Stimulated activated CD4-positive, alpha-beta T cell treated with anti-CD3 and anti-CD28 coated beads, Interleukin-2, amount 100 ng/mL, for 4 hours (primary cell): ENCODE measurements at regions not wholly inside any gene's neighbourhood (a gene's known extent, or its start where the extent isn't known, plus 50 kb on each side); places are given as distances from the start of the nearest gene placed in this dataset.

Experiments
- DNase-seq: peaks from one replicate; pipeline ENCODE4 v3.0.0-alpha.2; 2020; ENCODE audit warnings: low read depth

DNA sequence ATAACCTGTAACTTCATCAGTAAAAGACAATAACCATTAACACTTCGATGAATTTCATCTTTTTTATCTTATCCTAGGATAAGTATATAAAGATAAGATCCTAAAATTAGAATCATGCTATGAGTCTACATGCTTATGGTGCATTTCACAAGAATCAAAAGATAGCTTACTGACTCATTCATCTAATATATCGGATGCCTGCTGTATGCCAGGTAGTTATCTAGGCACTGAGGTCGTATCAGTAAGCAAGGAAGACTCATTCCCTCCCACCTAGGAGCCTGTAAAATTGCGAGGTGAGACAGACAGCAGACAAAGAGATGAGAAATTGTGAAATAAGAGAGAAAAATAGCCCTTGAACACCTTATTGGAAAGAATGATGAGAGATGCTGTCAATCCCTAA, 240.6 kb upstream of the ADAMTSL1 start:
- no peak for DNase-seq

DNA sequence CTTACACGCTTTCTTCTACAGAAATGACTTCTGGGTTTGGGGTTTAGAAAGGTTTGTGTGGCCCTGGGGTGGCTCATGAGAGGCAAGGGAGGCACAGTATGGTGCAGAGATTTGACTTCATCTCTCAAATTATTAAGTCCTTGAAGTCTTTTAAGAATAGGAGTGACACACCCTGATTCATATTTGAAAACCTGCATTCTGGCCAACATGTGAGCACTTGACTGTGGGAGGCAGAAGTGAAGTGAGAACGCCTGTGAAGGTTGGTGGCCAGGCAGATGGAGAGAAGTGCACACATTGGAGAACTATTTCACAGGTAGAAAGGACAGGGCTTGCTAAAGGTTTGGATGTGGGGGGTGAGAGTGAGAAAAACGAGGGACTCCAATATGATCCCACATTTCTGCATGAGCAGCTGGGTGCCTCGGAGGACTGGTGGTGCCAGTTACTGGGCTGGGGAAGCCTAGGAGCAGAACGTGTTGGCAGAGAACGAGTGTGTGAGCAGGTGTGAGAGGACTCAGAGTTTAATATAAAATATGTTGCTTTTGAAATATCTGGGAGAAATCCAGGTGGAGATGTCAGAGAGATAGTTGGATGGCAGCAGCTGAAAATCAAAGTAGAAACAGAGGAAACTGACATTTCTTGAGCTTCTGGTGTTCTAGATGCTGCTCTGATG, 240.0 kb upstream of the ADAMTSL1 start:
- DNase-seq = no peak

GRCh38 chr9:18235181-18235908, 238.6 kb upstream of the ADAMTSL1 start:
- DNase-seq = no peak

DNA sequence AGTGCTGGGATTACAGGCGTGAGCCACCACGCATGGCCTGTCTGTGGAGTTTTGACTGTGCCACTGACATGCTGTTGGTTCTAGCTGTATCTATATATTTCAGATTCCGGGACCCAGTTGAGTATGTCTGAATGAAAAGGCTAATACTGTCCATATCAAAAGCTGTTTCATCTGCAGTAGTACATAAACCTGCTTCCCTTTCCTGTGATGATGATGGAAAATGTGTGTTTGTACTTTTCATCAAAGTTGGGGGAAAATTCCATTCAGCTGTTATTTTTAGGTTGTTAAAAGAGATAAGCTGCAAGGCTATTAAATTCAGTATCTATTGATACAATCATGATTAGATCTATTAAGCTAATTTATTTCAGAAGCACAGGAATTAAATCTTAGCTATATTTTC, 237.6 kb upstream of the ADAMTSL1 start:
- DNase-seq = no peak

DNA sequence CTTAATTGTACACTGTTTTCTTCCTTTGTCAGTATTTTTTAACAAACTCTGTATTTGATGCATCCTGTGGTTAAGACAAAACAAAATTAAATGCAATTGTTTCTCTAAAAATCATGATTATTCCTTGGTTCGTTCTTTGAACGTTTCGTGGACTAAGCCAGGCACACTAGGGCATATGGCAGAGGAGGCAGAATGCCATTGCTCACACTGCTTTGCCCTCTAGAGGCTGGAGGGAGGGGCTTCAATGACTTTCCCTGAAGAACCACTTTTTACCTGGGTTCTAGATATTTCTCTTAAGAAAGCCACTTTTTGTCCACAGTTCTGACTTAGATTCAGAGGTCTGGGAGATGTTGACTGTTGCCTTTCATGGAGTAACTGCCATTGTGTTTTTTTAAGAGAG, 236.2 kb upstream of the ADAMTSL1 start:
- DNase-seq = no peak

DNA sequence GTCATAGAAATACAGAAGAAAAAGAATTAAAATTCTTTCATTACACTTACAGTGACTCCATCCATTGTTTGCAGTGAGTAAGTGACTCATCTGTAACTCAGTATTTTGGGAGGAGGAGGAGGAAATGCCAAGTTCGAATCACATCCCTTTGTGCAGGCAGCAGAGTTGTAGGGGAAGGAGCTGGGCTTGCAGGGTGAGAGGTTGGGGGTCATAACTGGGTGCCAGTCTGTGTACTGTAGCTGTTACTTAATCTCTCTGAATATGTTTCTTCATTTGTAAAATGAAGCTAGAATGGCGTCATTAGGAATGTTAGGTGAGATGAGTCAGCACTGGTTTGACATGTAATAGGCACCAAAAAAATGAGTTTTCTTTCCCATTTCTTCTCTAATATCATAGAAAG, 235.7 kb upstream of the ADAMTSL1 start:
- no peak for DNase-seq

GRCh38 chr9:18238752-18239447, 235.1 kb upstream of the ADAMTSL1 start:
- DNase-seq = no peak

- no peak for DNase-seq
Measured at GRCh38 chr9:18240213-18240612, 233.7 kb upstream of the ADAMTSL1 start.

DNA sequence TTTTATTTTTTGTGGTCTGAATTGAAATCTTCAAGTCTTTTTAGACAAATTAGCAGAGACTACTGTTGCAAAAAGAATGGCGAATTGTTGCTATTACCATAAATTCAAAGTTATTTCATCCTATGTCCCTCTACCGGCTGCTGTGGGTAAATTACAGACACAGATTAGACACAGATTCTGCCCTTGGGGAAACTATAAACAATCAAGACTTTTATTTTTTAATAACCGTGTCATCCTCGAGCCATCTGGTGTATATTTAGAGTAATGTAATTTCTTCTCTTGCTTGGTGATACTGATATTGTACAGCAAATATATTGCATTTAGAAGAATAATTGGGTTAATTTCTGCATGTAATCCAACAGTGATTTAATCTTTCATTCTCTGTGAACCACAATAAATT, 228.0 kb upstream of the ADAMTSL1 start:
- no peak for DNase-seq

GRCh38 chr9:18250053-18250452, 223.9 kb upstream of the ADAMTSL1 start:
- DNase-seq = no peak

DNA sequence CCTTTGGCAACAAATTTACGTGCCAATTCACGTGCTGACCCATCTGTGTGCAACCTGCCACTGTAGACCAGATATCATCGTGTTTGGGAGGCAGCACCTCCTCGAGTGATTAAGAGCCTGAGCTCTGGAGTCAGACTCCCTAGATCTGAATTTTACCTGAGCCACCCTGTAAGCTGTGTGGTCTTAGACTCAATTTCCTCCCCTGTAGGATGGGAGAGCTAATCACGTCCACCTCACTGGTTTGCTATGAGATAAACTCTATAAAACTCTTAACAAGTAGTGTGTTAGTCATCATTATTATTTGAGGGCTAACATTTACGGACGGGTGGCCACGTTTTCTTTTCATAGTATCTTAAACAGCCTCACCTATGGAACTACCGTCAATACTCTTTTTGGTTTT, 220.0 kb upstream of the ADAMTSL1 start:
- DNase-seq = no peak

DNA sequence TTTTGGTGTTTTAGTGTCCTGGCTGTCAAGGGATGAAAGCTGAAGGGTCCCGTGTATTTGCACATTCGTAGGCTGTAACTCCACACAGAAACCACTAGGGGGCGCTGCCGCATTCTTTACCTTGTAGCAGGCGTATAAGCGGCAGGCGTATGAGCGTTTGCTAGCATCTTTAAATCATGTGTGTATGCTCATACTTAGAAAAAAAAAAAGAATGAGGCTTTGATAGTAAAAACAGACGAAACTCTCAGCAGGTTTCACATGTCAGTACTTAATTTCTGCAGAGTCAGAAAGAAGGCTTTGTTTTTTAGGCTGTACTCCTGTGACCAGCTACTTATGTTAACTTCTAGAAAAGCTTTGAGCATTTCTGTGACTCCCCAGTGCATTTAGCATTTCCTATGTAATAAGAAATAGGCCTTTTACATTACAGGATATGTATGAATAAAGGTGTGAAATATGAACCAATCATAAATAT, 218.8 kb upstream of the ADAMTSL1 start:
- peak; percentile 49 for DNase-seq

GRCh38 chr9:18255747-18256146, 218.2 kb upstream of the ADAMTSL1 start:
- DNase-seq = no peak

DNA sequence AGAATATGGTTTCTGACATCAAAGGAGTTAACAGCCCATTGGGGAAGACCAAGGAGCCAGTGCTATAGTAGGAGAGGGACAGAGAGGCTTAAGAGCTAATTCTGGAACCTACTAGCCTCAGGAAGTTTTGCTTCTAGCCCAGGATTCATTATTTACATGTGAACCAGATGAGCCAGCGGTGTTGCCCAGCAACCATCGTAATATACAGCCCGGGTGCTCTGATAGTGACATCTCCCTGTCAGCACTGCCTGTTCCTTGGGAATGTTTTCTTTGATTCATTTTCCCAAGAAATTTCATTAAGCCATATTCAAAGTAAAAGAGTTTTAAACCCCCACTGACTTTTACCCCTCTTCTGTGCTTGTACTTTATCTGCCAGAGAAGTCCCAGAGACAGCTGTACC, 217.4 kb upstream of the ADAMTSL1 start:
- DNase-seq = no peak

DNA sequence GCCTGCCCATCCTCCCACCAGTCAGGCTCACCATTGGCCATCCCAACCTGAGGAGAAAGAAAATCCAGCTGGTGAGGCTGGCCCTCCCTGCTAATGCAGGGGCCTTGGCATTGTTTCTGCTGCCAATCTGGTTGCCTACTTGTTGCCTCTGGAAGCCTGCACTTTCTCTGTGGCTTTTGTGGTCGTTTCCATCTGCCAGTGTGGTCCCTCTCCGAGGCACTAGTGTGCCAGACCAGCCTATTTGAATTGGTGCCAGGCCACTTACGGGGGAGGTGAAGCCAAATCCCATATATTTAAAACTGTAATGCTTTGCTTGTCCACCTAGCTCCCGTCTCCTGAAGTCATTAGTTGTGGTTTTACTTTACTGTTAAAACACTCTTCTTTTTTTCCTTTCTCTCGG, 213.4 kb upstream of the ADAMTSL1 start:
- no peak for DNase-seq

- DNase-seq = no peak
Measured at GRCh38 chr9:18261181-18261580, 212.8 kb upstream of the ADAMTSL1 start.

DNA sequence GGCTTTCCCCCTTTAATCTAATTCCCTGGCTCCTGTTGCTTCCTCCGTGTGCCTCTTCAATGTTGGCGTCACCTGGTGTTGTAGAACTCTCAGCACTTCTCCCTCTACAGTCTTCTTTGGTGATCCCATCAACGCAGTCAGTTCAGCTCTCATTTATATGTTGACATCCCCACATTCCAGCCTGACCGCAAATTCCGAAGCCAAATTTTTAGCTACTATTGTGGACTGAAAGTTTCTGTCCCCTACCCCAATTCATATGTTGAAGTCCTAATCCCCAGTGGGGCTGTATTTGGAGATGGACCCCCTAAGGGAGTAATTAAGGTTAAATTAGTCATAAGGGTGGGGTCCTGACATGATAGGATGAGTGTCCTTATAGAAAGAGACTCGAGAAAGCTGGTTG, 210.6 kb upstream of the ADAMTSL1 start:
- no peak for DNase-seq

DNA sequence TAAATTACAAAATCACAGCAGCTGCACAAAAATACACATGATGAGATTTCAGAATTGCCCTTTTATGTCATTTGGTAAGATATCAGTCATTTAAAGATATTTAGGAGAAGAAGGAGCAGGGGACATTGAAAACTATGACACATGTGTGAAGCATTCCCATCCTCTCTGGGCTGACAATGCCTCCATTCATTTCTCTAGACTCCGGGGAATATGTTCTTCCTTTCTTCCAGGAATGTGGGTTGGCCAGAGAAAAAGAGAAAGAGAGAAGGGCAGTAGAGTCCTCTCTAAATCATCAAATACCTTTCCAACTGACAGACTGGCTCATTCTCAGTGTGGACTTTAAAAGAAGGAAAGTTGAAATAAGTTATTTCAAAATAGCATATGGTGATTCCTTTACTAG, 205.6 kb upstream of the ADAMTSL1 start:
- no peak for DNase-seq

DNA sequence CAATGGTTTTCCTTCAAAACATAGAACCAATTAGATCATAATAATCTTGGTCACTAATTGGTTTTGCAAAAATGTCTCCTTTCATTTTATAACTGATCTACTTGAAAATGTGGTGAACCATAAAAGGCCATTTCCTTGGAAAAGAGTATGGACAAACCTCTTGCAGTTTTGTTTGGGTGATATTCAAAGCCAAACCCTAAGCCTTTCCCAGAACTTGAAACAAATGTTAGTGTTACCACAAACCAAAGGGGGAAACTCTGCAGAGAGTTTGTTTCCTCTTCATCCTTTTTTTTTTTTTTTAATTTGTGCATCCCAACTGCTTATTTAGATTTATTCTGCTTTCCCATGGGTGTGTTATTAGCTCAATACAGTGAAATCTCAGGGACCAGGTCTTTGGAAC, 204.4 kb upstream of the ADAMTSL1 start:
- no peak for DNase-seq

GRCh38 chr9:18274693-18275092, 199.3 kb upstream of the ADAMTSL1 start:
- no peak for DNase-seq

- no peak for DNase-seq
Measured at GRCh38 chr9:18275313-18275990, 198.5 kb upstream of the ADAMTSL1 start.

DNA sequence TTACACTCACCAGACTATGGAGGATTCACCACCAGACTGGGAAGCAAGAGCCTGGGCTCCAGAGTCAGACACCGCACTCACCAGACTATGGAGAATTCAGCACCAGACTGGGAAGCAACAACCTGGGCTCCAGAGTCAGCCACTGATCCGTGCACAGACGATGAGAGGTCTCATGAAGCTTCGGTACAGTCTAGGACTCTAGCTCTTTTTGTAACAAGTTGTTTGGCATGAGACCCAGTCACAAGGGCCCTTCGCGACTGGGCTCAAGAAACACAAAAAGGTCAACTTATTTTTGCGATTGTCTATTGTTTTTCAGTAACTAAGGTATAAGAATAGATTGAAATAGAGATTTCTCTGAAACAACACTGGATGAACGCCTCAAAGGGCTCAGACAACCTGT, 192.7 kb upstream of the ADAMTSL1 start:
- DNase-seq = no peak

DNA sequence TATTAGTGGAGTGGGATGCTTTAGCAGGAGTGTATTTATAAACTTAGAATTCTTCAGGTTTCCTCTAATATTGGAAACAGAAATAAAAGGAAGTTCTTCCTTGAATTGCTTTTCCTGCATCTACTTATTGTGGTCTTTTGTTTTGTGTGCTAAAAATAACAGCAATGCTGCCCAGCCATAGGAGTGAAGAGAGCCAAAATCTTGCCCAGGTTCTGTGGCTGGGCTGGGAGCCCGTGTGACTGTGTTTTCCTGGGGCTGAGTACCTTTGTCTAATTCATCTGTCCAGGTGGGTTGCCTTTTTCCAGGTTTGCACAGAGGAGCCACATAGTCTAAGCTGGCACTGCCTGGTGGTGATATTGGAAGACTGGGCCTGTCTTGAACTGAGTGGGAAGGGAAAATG, 179.7 kb upstream of the ADAMTSL1 start:
- DNase-seq = no peak
